ENCODE measurements at regions not wholly inside any gene's neighbourhood (a gene's known extent, or its start where the extent isn't known, plus 50 kb on each side); places are given as distances from the start of the nearest gene placed in this dataset.

GRCh38 chr10:120205368-120206018, 251.5 kb upstream of the PLPP4 start (continued):
- TF ChIP-seq MAZ (CRISPR knock-in tag; conservative IDR thresholded peaks at IDR 0.05 in 1 of 2, IDR thresholded peaks at IDR 0.05 in 1 of 2) (no peak), EGR1 (conservative IDR thresholded peaks at IDR 0.05) (no peak)

- Histone ChIP-seq H3K79me2 (ENCODE audit: control insufficient read depth, insufficient read depth, low read length) (no peaks in the 10 kb centered on the region), H3K9ac (ENCODE audit: insufficient read depth in 1 of 2, low read depth in 2 of 2, low read length in 2 of 2) (no peak overlapping the region), H2AFZ (ENCODE audit: low read depth, low read length) (no peak overlapping the region), H3K27ac (ENCODE audit: extremely low read depth, low read depth, low read length) (no peak overlapping the region), H3K27me3 (ENCODE audit: control insufficient read depth in 2 of 2, insufficient read depth in 2 of 2, low read length in 2 of 2) (no peaks in the 10 kb centered on the region; a peak in 1 of 5 replicates), H3K36me3 (ENCODE audit: control insufficient read depth, insufficient read depth, low read length) (no peaks in the 10 kb centered on the region), H3K9me1 (ENCODE audit: control insufficient read depth, insufficient read depth, low read length) (no peaks in the 10 kb centered on the region), H4K20me1 (replicated peaks; ENCODE audit: control insufficient read depth, insufficient read depth, low read length) (no peaks in the 10 kb centered on the region), H3K4me3 (no peak overlapping the region), H3K4me2 (ENCODE audit: insufficient read depth, low read length) (no peak overlapping the region), H3K9me3 (replicated peaks; ENCODE audit: control insufficient read depth, insufficient read depth, low read depth, low read length) (no peaks in the 10 kb centered on the region), H3K4me1 (replicated peaks in 1 of 2; ENCODE audit: control insufficient read depth in 2 of 2, insufficient read depth in 2 of 2, low read length in 2 of 2) (no peaks in the 10 kb centered on the region)
- DNase-seq (ENCODE audit: extremely low read depth in 1 of 4, low spot score in 3 of 4) (no peak), ATAC-seq (no peak), FAIRE-seq (no peak)
- ChIA-PET CTCF (ENCODE audit: low intra/inter-chr PET ratio) (no interaction called here), POLR2A (no interaction called here)
- in situ Hi-C loops (cut with MboI) (no loop called here), intact Hi-C loops (cut with micrococcal nuclease) (no loop called here)
- no TSS peak for BruUV-seq (replicated peaks)
- 0% methylated on average over 3 of the region's 3 CpGs for WGBS (ENCODE audit: insufficient coverage, low coverage, missing lambda C conversion rate)
- no peak for TF ChIP-seq DDX20 (tag; IDR thresholded peaks at IDR 0.05; ENCODE audit: low read depth)
- no peak for TF ChIP-seq ZNF277 (CRISPR knock-in tag; IDR thresholded peaks at IDR 0.05; ENCODE audit: borderline replicate concordance)
- no peak for TF ChIP-seq CHCHD3 (CRISPR knock-in tag; IDR thresholded peaks at IDR 0.05)
- no peak for TF ChIP-seq RAD51 (IDR thresholded peaks at IDR 0.05; ENCODE audit: borderline replicate concordance, low read depth)
- TF ChIP-seq HMGN3 (IDR thresholded peaks at IDR 0.05; ENCODE audit: borderline replicate concordance, extremely low read depth, insufficient read length, low read depth, low read length): no peak
- TF ChIP-seq KHSRP (IDR thresholded peaks at IDR 0.05): no peak
- no peak for TF ChIP-seq RNF219 (CRISPR knock-in tag; IDR thresholded peaks at IDR 0.05)
- no peak for TF ChIP-seq ZBTB43 (CRISPR knock-in tag; IDR thresholded peaks at IDR 0.05)
- no peak for TF ChIP-seq ZNF311 (CRISPR knock-in tag; IDR thresholded peaks at IDR 0.05)
- no peak for TF ChIP-seq ZNF436 (CRISPR knock-in tag; IDR thresholded peaks at IDR 0.05)
- TF ChIP-seq PML (IDR thresholded peaks at IDR 0.05; ENCODE audit: low read length): no peak
- no peak for TF ChIP-seq BMI1 (IDR thresholded peaks at IDR 0.05; ENCODE audit: low read length)
- TF ChIP-seq POLR2AphosphoS5 (IDR thresholded peaks at IDR 0.05; ENCODE audit: control insufficient read depth, insufficient read depth, low read depth, low read length): no peak
- TF ChIP-seq MYBL2 (IDR thresholded peaks at IDR 0.05; ENCODE audit: low read depth): no peak
- TF ChIP-seq MYBL2 (CRISPR knock-in tag; IDR thresholded peaks at IDR 0.05; ENCODE audit: borderline replicate concordance): no peak
- no peak for TF ChIP-seq NCOA4 (IDR thresholded peaks at IDR 0.05; ENCODE audit: partially characterized antibody)
These were observed 248.5 kb upstream of the PLPP4 start for GRCh38 chr10:120208488-120208887.
